GM19455 (cell line): ENCODE measurements at regions not wholly inside any gene's neighbourhood (a gene's known extent, or its start where the extent isn't known, plus 50 kb on each side); places are given as distances from the start of the nearest gene placed in this dataset.
"Not testable (repeated sequence)": the region's sequence is repeated elsewhere in the genome, so short reads cannot be mapped to it uniquely, and the experiment has no call there.

Source experiments
- ATAC-seq: cut with Tn5 transposase; IDR thresholded peaks from one replicate; pipeline ENCODE4 v1.9.1; 2021; ENCODE audit not compliant: unreplicated experiment

- ATAC-seq: no peak
These were observed 105.2 kb upstream of the SYT13 start for GRCh38 chr11:45391168-45391850.

- no peak for ATAC-seq
These were observed 104.3 kb upstream of the SYT13 start for GRCh38 chr11:45390407-45390806.

- ATAC-seq: no peak
These were observed 102.3 kb upstream of the SYT13 start for GRCh38 chr11:45388472-45388871.

GRCh38 chr11:45387885-45388284 lies 101.7 kb upstream of the SYT13 start:
- ATAC-seq: not testable (repeated sequence)

- ATAC-seq: no peak
These were observed 100.8 kb upstream of the SYT13 start for GRCh38 chr11:45386972-45387371.

- ATAC-seq: no peak
These were observed 99.7 kb upstream of the SYT13 start for GRCh38 chr11:45385844-45386243.

- ATAC-seq: no peak
These were observed 99.3 kb upstream of the SYT13 start for GRCh38 chr11:45385423-45385822.

- no peak for ATAC-seq
These were observed 98.6 kb upstream of the SYT13 start for GRCh38 chr11:45384711-45385241.

- ATAC-seq: no peak
These were observed 97.9 kb upstream of the SYT13 start for GRCh38 chr11:45384016-45384415.

GRCh38 chr11:45383224-45383623 lies 97.1 kb upstream of the SYT13 start:
- no peak for ATAC-seq

- no peak for ATAC-seq
These were observed 96.2 kb upstream of the SYT13 start for GRCh38 chr11:45382133-45382878.

GRCh38 chr11:45379162-45379863 lies 93.2 kb upstream of the SYT13 start:
- ATAC-seq: no peak

GRCh38 chr11:45378516-45378915 lies 92.4 kb upstream of the SYT13 start:
- no peak for ATAC-seq

GRCh38 chr11:45374653-45375059 lies 88.5 kb upstream of the SYT13 start:
- no peak for ATAC-seq

- ATAC-seq: no peak
These were observed 88.0 kb upstream of the SYT13 start for GRCh38 chr11:45374130-45374529.

GRCh38 chr11:45373506-45374035 lies 87.4 kb upstream of the SYT13 start:
- no peak for ATAC-seq

GRCh38 chr11:45372414-45372813 lies 86.3 kb upstream of the SYT13 start:
- ATAC-seq: not testable (repeated sequence)

- ATAC-seq: no peak
These were observed 85.3 kb upstream of the SYT13 start for GRCh38 chr11:45371251-45372115.

GRCh38 chr11:45369313-45369712 lies 83.2 kb upstream of the SYT13 start:
- no peak for ATAC-seq

- ATAC-seq: no peak
These were observed 82.6 kb upstream of the SYT13 start for GRCh38 chr11:45368697-45369096.
